MM.1S (cell line): ENCODE measurements at regions not wholly inside any gene's neighbourhood (a gene's known extent, or its start where the extent isn't known, plus 50 kb on each side); places are given as distances from the start of the nearest gene placed in this dataset.

Source experiments
- DNase-seq: peaks from one replicate; pipeline ENCODE4 v3.0.0-alpha.2; 2015
- H2AFZ ChIP-seq: fragments of 300-600 bp; sonication (generic); 2 replicates; pipeline ENCODE4 v1.6.0; 2016; ENCODE audit warnings: antibody characterized with exemption, low read length
- H3F3A ChIP-seq: fragments of 300-600 bp; sonication (generic); 2 replicates; pipeline ENCODE4 v1.6.1; 2016; ENCODE audit warnings: mild to moderate bottlenecking, antibody characterized with exemption, low read length, moderate library complexity, mixed read lengths; ENCODE audit not compliant: insufficient read depth
- H3K27ac ChIP-seq: fragments of 300-600 bp; sonication (generic); 2 replicates; pipeline ENCODE4 v1.5.1; 2016; ENCODE audit warnings: mild to moderate bottlenecking, low read length
- H3K27me3 ChIP-seq: fragments of 300-600 bp; sonication (generic); replicated peaks from 2 replicates; pipeline ENCODE4 v1.6.0; 2016; ENCODE audit warnings: low read length; ENCODE audit not compliant: insufficient read depth
- H3K36me3 ChIP-seq: fragments of 300-600 bp; sonication (generic); replicated peaks from 2 replicates; pipeline ENCODE4 v1.6.1; 2016; ENCODE audit warnings: mild to moderate bottlenecking, low read length, mixed read lengths; ENCODE audit not compliant: insufficient read depth
- H3K4me1 ChIP-seq: fragments of 300-600 bp; sonication (generic); 2 replicates; pipeline ENCODE4 v1.6.1; 2016; ENCODE audit warnings: low read length, mixed read lengths
- H3K4me2 ChIP-seq: fragments of 300-600 bp; sonication (generic); 2 replicates; pipeline ENCODE4 v1.6.0; 2016; ENCODE audit warnings: low read depth, low read length
- H3K4me3 ChIP-seq: fragments of 300-600 bp; sonication (generic); 2 replicates; pipeline ENCODE4 v1.5.1; 2016; ENCODE audit warnings: low read length, mixed read lengths
- H3K79me2 ChIP-seq: fragments of 300-600 bp; sonication (generic); 2 replicates; pipeline ENCODE4 v1.6.1; 2016; ENCODE audit warnings: mixed run types, low read length, mixed read lengths
- H3K9ac ChIP-seq: fragments of 300-600 bp; sonication (generic); 2 replicates; pipeline ENCODE4 v1.6.1; 2016; ENCODE audit warnings: low read length, mixed read lengths
- H3K9me2 ChIP-seq: fragments of 300-600 bp; sonication (generic); replicated peaks from 2 replicates; pipeline ENCODE4 v1.6.1; 2016; ENCODE audit warnings: mild to moderate bottlenecking, low read length, mixed read lengths; ENCODE audit not compliant: insufficient read depth
- H3K9me3 ChIP-seq: fragments of 300-600 bp; sonication (generic); replicated peaks from 2 replicates; pipeline ENCODE4 v1.6.1; 2016; ENCODE audit warnings: mild to moderate bottlenecking, low read length, mixed read lengths; ENCODE audit not compliant: insufficient read depth
- H4K20me1 ChIP-seq: fragments of 300-600 bp; sonication (generic); 2 replicates; pipeline ENCODE4 v1.6.1; 2016; ENCODE audit warnings: mild to moderate bottlenecking, low read length, moderate library complexity, mixed read lengths; ENCODE audit not compliant: insufficient read depth
- CTCF ChIP-seq: fragments of 300-600 bp; sonication (generic); IDR thresholded peaks from 2 replicates; pipeline ENCODE4 v1.5.1; 2016; ENCODE audit warnings: antibody characterized with exemption, low read length, mixed read lengths
- EZH2 ChIP-seq: fragments of 300-600 bp; sonication (generic); optimal IDR thresholded peaks from 2 replicates; pipeline ENCODE3; 2017; ENCODE audit warnings: low read depth, mild to moderate bottlenecking, antibody characterized with exemption, low read length, mixed read lengths
- EZH2phosphoT487 ChIP-seq: fragments of 300-600 bp; sonication (generic); IDR thresholded peaks from 2 replicates; pipeline ENCODE4 v1.6.1; 2018; ENCODE audit warnings: antibody characterized with exemption, low read length

GRCh38 chr5:126369083-126369482 is 54.1 kb upstream of the GRAMD2B start:
- Histone ChIP-seq H3F3A (no peaks in the 10 kb centered on the region), H3K4me1 (no peaks in the 10 kb centered on the region), H3K36me3 (no peaks in the 10 kb centered on the region), H3K79me2 (no peaks in the 10 kb centered on the region), H2AFZ (no peak overlapping the region), H3K27me3 (no peaks in the 10 kb centered on the region), H4K20me1 (no peaks in the 10 kb centered on the region), H3K9me3 (no peaks in the 10 kb centered on the region), H3K4me2 (no peak overlapping the region), H3K9me2 (no peaks in the 10 kb centered on the region), H3K9ac (no peak overlapping the region), H3K27ac (no peak overlapping the region), H3K4me3 (no peak overlapping the region)
- DNase-seq, result no peak
- TF ChIP-seq EZH2, result no peak
- TF ChIP-seq EZH2phosphoT487, result no peak
- TF ChIP-seq CTCF, result no peak

GRCh38 chr5:126369995-126370731 is 53.0 kb upstream of the GRAMD2B start:
- Histone ChIP-seq H3K36me3 (no peaks in the 10 kb centered on the region), H3K4me2 (no peak overlapping the region), H3K9ac (no peak overlapping the region), H3K79me2 (no peaks in the 10 kb centered on the region), H3F3A (no peaks in the 10 kb centered on the region), H3K27ac (no peak overlapping the region), H3K9me2 (no peaks in the 10 kb centered on the region), H3K27me3 (no peaks in the 10 kb centered on the region), H2AFZ (no peak overlapping the region), H3K9me3 (no peaks in the 10 kb centered on the region), H3K4me3 (no peak overlapping the region), H4K20me1 (no peaks in the 10 kb centered on the region), H3K4me1 (no peaks in the 10 kb centered on the region)
- TF ChIP-seq CTCF (no peak), EZH2 (no peak)
- DNase-seq, result no peak

GRCh38 chr5:126370796-126371718 is 52.2 kb upstream of the GRAMD2B start:
- no peaks in the 10 kb centered on the region for H3K9me2 ChIP-seq
- H2AFZ ChIP-seq, result no peak overlapping the region
- no peak overlapping the region; the same call in 1 of the 2 replicates for H3K27ac ChIP-seq
- no peak overlapping the region for H3K4me2 ChIP-seq
- no peak for DNase-seq
- TF ChIP-seq EZH2phosphoT487, result no peak
- H3K9ac ChIP-seq, result no peak overlapping the region
- no peaks in the 10 kb centered on the region for H3F3A ChIP-seq
- no peaks in the 10 kb centered on the region for H3K9me3 ChIP-seq
- H4K20me1 ChIP-seq, result no peaks in the 10 kb centered on the region
- H3K27me3 ChIP-seq, result no peaks in the 10 kb centered on the region
- H3K4me1 ChIP-seq, result no peaks in the 10 kb centered on the region
- no peaks in the 10 kb centered on the region for H3K36me3 ChIP-seq
- no peak overlapping the region for H3K4me3 ChIP-seq
- no peaks in the 10 kb centered on the region for H3K79me2 ChIP-seq
